Naive thymus-derived CD8-positive, alpha-beta T cell (primary cell): ENCODE measurements at regions not wholly inside any gene's neighbourhood (a gene's known extent, or its start where the extent isn't known, plus 50 kb on each side); places are given as distances from the start of the nearest gene placed in this dataset.

Experiments
- ATAC-seq, 2 donors: fragments of 150-1000 bp; cut with Tn5 transposase in 1 of 2; sonication (Bioruptor Pico), chemical (Tn5 transposase) in 1 of 2; 1 replicate in 1 of 2; 2 replicates in 1 of 2; pipeline ENCODE4 v1.10.0; 2021; ENCODE audit warnings: mild to moderate bottlenecking in 2 of 2, moderate library complexity in 2 of 2
- POLR2A ChIA-PET: fragments of 350-600 bp; sonication (Branson Sonifier 250); formaldehyde crosslinking; loops from one replicate; lab custom pipeline; 2021; ENCODE audit warnings: antibody characterized with exemption; lab: Charles Lee
- DNase-seq, 10 donors: peaks; one replicate each; pipeline versions ENCODE4 v3.0.0 to v3.0.0-alpha.2; 2020 to 2022
- H3K27ac Mint-ChIP-seq, 10 donors: one replicate each; pipeline ENCODE4 v1.8.0; 2020 to 2022; ENCODE audit warnings: mild to moderate bottlenecking in 10 of 10, mixed read lengths in 10 of 10, moderate library complexity in 4 of 10, inconsistent platforms in 1 of 10
- H3K27me3 Mint-ChIP-seq, 5 donors: one replicate each; pipeline ENCODE4 v1.8.0; 2021 to 2022; ENCODE audit warnings: mixed read lengths in 5 of 5
- H3K36me3 Mint-ChIP-seq, 3 donors: one replicate each; pipeline ENCODE4 v1.8.0; 2020 to 2022; ENCODE audit warnings: mixed read lengths in 3 of 3, mild to moderate bottlenecking in 2 of 3, inconsistent platforms in 1 of 3
- H3K4me1 Mint-ChIP-seq, 4 donors: one replicate each; pipeline ENCODE4 v1.8.0; 2021 to 2022; ENCODE audit warnings: mixed read lengths in 4 of 4
- H3K4me3 Mint-ChIP-seq, 10 donors: one replicate each; pipeline ENCODE4 v1.8.0; 2020 to 2022; ENCODE audit warnings: mild to moderate bottlenecking in 10 of 10, mixed read lengths in 10 of 10, moderate library complexity in 6 of 10, inconsistent platforms in 1 of 10
- H3K9me3 Mint-ChIP-seq, 9 donors: one replicate each; pipeline ENCODE4 v1.8.0; 2020 to 2022; ENCODE audit warnings: mixed read lengths in 9 of 9, mild to moderate bottlenecking in 3 of 9, inconsistent platforms in 1 of 9, moderate library complexity in 1 of 9

- DNase-seq (no peak), ATAC-seq (no peak)
- H3K4me3 Mint-ChIP-seq, result no peak overlapping the region
- no peaks in the 10 kb centered on the region for H3K9me3 Mint-ChIP-seq
- H3K36me3 Mint-ChIP-seq, result no peaks in the 10 kb centered on the region
- H3K27ac Mint-ChIP-seq, result no peak overlapping the region
- H3K4me1 Mint-ChIP-seq, result no peaks in the 10 kb centered on the region
- POLR2A ChIA-PET, result no interaction called here
- H3K27me3 Mint-ChIP-seq, result peaks cover 14 to 82% (median 31%) of the 10 kb centered on the region in 5 donors
Observed at GRCh38 chr14:61226015-61226654, 55.0 kb downstream of the TMEM30B start.

- no peak for DNase-seq
- Mint-ChIP-seq H3K4me3 (no peak overlapping the region), H3K27me3 (peaks cover 14 to 82% (median 32%) of the 10 kb centered on the region in 5 donors), H3K36me3 (no peaks in the 10 kb centered on the region), H3K4me1 (peaks cover 0 to 3% (median 0%) of the 10 kb centered on the region in 4 donors), H3K9me3 (no peaks in the 10 kb centered on the region), H3K27ac (no peak overlapping the region)
- POLR2A ChIA-PET, result no interaction called here
- no peak for ATAC-seq
Observed at GRCh38 chr14:61225344-61225743, 55.8 kb downstream of the TMEM30B start.

- H3K9me3 Mint-ChIP-seq, result no peaks in the 10 kb centered on the region
- peaks cover 17 to 80% (median 30%) of the 10 kb centered on the region in 5 donors for H3K27me3 Mint-ChIP-seq
- no peak for ATAC-seq
- peaks cover 0 to 3% (median 0%) of the 10 kb centered on the region in 4 donors for H3K4me1 Mint-ChIP-seq
- no peak overlapping the region for H3K4me3 Mint-ChIP-seq
- no peaks in the 10 kb centered on the region for H3K36me3 Mint-ChIP-seq
- no peak overlapping the region for H3K27ac Mint-ChIP-seq
- POLR2A ChIA-PET, result no interaction called here
- DNase-seq, result no peak
Observed at GRCh38 chr14:61223552-61223951, 57.6 kb downstream of the TMEM30B start.

- Mint-ChIP-seq H3K36me3 (no peaks in the 10 kb centered on the region), H3K9me3 (no peaks in the 10 kb centered on the region), H3K27me3 (peaks cover 25 to 85% (median 30%) of the 10 kb centered on the region in 5 donors), H3K4me1 (peaks cover 0 to 3% (median 0%) of the 10 kb centered on the region in 4 donors), H3K4me3 (no peak overlapping the region), H3K27ac (no peak overlapping the region)
- POLR2A ChIA-PET, result no interaction called here
- ATAC-seq (no peak), DNase-seq (no peak)
Observed at GRCh38 chr14:61222388-61222787, 58.8 kb downstream of the TMEM30B start.

- Mint-ChIP-seq H3K27me3 (peaks cover 25 to 82% (median 29%) of the 10 kb centered on the region in 5 donors), H3K4me1 (peaks cover 0 to 3% (median 0%) of the 10 kb centered on the region in 4 donors), H3K36me3 (no peaks in the 10 kb centered on the region), H3K9me3 (no peaks in the 10 kb centered on the region), H3K4me3 (no peak overlapping the region), H3K27ac (no peak overlapping the region)
- DNase-seq, result no peak
- ATAC-seq, result no peak
- POLR2A ChIA-PET, result no interaction called here
Observed at GRCh38 chr14:61221906-61222305, 59.2 kb downstream of the TMEM30B start.

GRCh38 chr14:61219673-61220072 lies 61.5 kb downstream of the TMEM30B start:
- H3K27ac Mint-ChIP-seq, result no peak overlapping the region
- peaks cover 0 to 3% (median 0%) of the 10 kb centered on the region in 4 donors for H3K4me1 Mint-ChIP-seq
- no peaks in the 10 kb centered on the region for H3K9me3 Mint-ChIP-seq
- no peak overlapping the region for H3K4me3 Mint-ChIP-seq
- peaks cover 22 to 59% (median 27%) of the 10 kb centered on the region in 5 donors for H3K27me3 Mint-ChIP-seq
- POLR2A ChIA-PET, result no interaction called here
- ATAC-seq (no peak), DNase-seq (no peak)
- H3K36me3 Mint-ChIP-seq, result no peaks in the 10 kb centered on the region

GRCh38 chr14:61219256-61219655 lies 61.9 kb downstream of the TMEM30B start:
- Mint-ChIP-seq H3K27ac (no peak overlapping the region), H3K27me3 (peaks cover 17 to 55% (median 29%) of the 10 kb centered on the region in 5 donors), H3K4me1 (peaks cover 0 to 3% (median 0%) of the 10 kb centered on the region in 4 donors), H3K4me3 (no peak overlapping the region), H3K9me3 (no peaks in the 10 kb centered on the region), H3K36me3 (no peaks in the 10 kb centered on the region)
- POLR2A ChIA-PET, result no interaction called here
- DNase-seq (no peak), ATAC-seq (no peak)

GRCh38 chr14:61218767-61219166 lies 62.4 kb downstream of the TMEM30B start:
- no peaks in the 10 kb centered on the region for H3K36me3 Mint-ChIP-seq
- no peaks in the 10 kb centered on the region for H3K9me3 Mint-ChIP-seq
- H3K27ac Mint-ChIP-seq, result no peak overlapping the region
- peaks cover 0 to 3% (median 0%) of the 10 kb centered on the region in 4 donors for H3K4me1 Mint-ChIP-seq
- POLR2A ChIA-PET, result no interaction called here
- peaks cover 16 to 51% (median 33%) of the 10 kb centered on the region in 5 donors for H3K27me3 Mint-ChIP-seq
- DNase-seq (no peak), ATAC-seq (no peak)
- no peak overlapping the region for H3K4me3 Mint-ChIP-seq

- H3K27ac Mint-ChIP-seq, result no peak overlapping the region
- DNase-seq (no peak), ATAC-seq (no peak)
- no peaks in the 10 kb centered on the region for H3K36me3 Mint-ChIP-seq
- peaks cover 11 to 45% (median 31%) of the 10 kb centered on the region in 5 donors for H3K27me3 Mint-ChIP-seq
- peaks cover 0 to 3% (median 0%) of the 10 kb centered on the region in 4 donors for H3K4me1 Mint-ChIP-seq
- H3K9me3 Mint-ChIP-seq, result no peaks in the 10 kb centered on the region
- no peak overlapping the region for H3K4me3 Mint-ChIP-seq
- POLR2A ChIA-PET, result no interaction called here
Observed at GRCh38 chr14:61218157-61218556, 63.0 kb downstream of the TMEM30B start.

GRCh38 chr14:61217516-61217915 lies 63.6 kb downstream of the TMEM30B start:
- no peaks in the 10 kb centered on the region for H3K9me3 Mint-ChIP-seq
- peaks cover 0 to 3% (median 0%) of the 10 kb centered on the region in 4 donors for H3K4me1 Mint-ChIP-seq
- DNase-seq (no peak), ATAC-seq (no peak)
- H3K27ac Mint-ChIP-seq, result no peak overlapping the region
- H3K27me3 Mint-ChIP-seq, result peaks cover 11 to 39% (median 29%) of the 10 kb centered on the region in 5 donors
- no peaks in the 10 kb centered on the region for H3K36me3 Mint-ChIP-seq
- POLR2A ChIA-PET, result no interaction called here
- no peak overlapping the region for H3K4me3 Mint-ChIP-seq

- ATAC-seq (no peak), DNase-seq (no peak)
- Mint-ChIP-seq H3K4me3 (no peak overlapping the region), H3K36me3 (no peaks in the 10 kb centered on the region), H3K9me3 (no peaks in the 10 kb centered on the region), H3K27ac (no peak overlapping the region), H3K4me1 (peaks cover 0 to under 1% (median 0%) of the 10 kb centered on the region in 4 donors), H3K27me3 (peaks cover 8 to 32% (median 20%) of the 10 kb centered on the region in 5 donors)
- POLR2A ChIA-PET, result no interaction called here
Observed at GRCh38 chr14:61215222-61216020, 65.7 kb downstream of the TMEM30B start.

- ATAC-seq (no peak), DNase-seq (no peak)
- no peak overlapping the region for H3K4me3 Mint-ChIP-seq
- no peak overlapping the region for H3K27ac Mint-ChIP-seq
- POLR2A ChIA-PET, result no interaction called here
- H3K9me3 Mint-ChIP-seq, result no peaks in the 10 kb centered on the region
- H3K4me1 Mint-ChIP-seq, result no peaks in the 10 kb centered on the region
- no peaks in the 10 kb centered on the region for H3K36me3 Mint-ChIP-seq
- peaks cover 4 to 28% (median 17%) of the 10 kb centered on the region in 5 donors for H3K27me3 Mint-ChIP-seq
Observed at GRCh38 chr14:61213920-61214319, 67.2 kb downstream of the TMEM30B start.

GRCh38 chr14:61213191-61213621 lies 67.9 kb downstream of the TMEM30B start:
- no peak overlapping the region for H3K27ac Mint-ChIP-seq
- no peaks in the 10 kb centered on the region for H3K36me3 Mint-ChIP-seq
- POLR2A ChIA-PET, result no interaction called here
- H3K27me3 Mint-ChIP-seq, result peaks cover 4 to 28% (median 13%) of the 10 kb centered on the region in 5 donors
- ATAC-seq, result no peak
- H3K4me3 Mint-ChIP-seq, result no peak overlapping the region
- H3K9me3 Mint-ChIP-seq, result no peaks in the 10 kb centered on the region
- H3K4me1 Mint-ChIP-seq, result no peaks in the 10 kb centered on the region
- DNase-seq, result no peak
